ENCODE measurements at regions not wholly inside any gene's neighbourhood (a gene's known extent, or its start where the extent isn't known, plus 50 kb on each side); places are given as distances from the start of the nearest gene placed in this dataset.

- no peak for TF ChIP-seq CTCF (IDR thresholded peaks at IDR 0.05)
- TF ChIP-seq EP300 (IDR thresholded peaks at IDR 0.05), result no peak
- TF ChIP-seq POLR2A (IDR thresholded peaks at IDR 0.05), result no peak
- no peak overlapping the region for H3K4me3 ChIP-seq
- H3K36me3 ChIP-seq, result no peaks in the 10 kb centered on the region
- H3K4me1 ChIP-seq (ENCODE audit: insufficient read depth), result no peaks in the 10 kb centered on the region
- no peaks in the 10 kb centered on the region for H3K9me3 ChIP-seq
- H3K27me3 ChIP-seq, result no peaks in the 10 kb centered on the region
- WGBS, 3 donors, result 82 to 91% (median 88%) methylated on average over 5 of the region's 5 CpGs
- no peak for DNase-seq
- intact Hi-C loops (cut with DNase I), result no loop called here
- no peak overlapping the region for H3K27ac ChIP-seq
Observed at GRCh38 chr13:40452038-40452666, 214.3 kb downstream of the FOXO1 start.

- Histone ChIP-seq H3K27me3 (no peaks in the 10 kb centered on the region), H3K9me3 (no peaks in the 10 kb centered on the region), H3K4me3 (no peak overlapping the region), H3K4me1 (ENCODE audit: insufficient read depth) (no peaks in the 10 kb centered on the region), H3K36me3 (no peaks in the 10 kb centered on the region), H3K27ac (no peak overlapping the region)
- intact Hi-C loops (cut with DNase I), result no loop called here
- no peak for DNase-seq
- 94 to 96% (median 94%) methylated on average over 3 of the region's 3 CpGs for WGBS, 3 donors
- TF ChIP-seq CTCF (IDR thresholded peaks at IDR 0.05), result no peak
- TF ChIP-seq POLR2A (IDR thresholded peaks at IDR 0.05), result no peak
- TF ChIP-seq EP300 (IDR thresholded peaks at IDR 0.05), result no peak
Observed at GRCh38 chr13:40452741-40453334, 213.6 kb downstream of the FOXO1 start.

- H3K27me3 ChIP-seq, result no peaks in the 10 kb centered on the region
- H3K4me1 ChIP-seq (ENCODE audit: insufficient read depth), result no peaks in the 10 kb centered on the region
- TF ChIP-seq CTCF (IDR thresholded peaks at IDR 0.05) (no peak), POLR2A (IDR thresholded peaks at IDR 0.05) (no peak), EP300 (IDR thresholded peaks at IDR 0.05) (no peak)
- H3K4me3 ChIP-seq, result no peak overlapping the region
- H3K9me3 ChIP-seq, result no peaks in the 10 kb centered on the region
- H3K27ac ChIP-seq, result no peak overlapping the region
- DNase-seq, result no peak
- 87 to 92% (median 89%) methylated on average over 6 of the region's 6 CpGs for WGBS, 3 donors
- intact Hi-C loops (cut with DNase I), result no loop called here
- H3K36me3 ChIP-seq, result no peaks in the 10 kb centered on the region
Observed at GRCh38 chr13:40453351-40454021, 213.0 kb downstream of the FOXO1 start.

GRCh38 chr13:40456397-40456953 is 210.0 kb downstream of the FOXO1 start:
- Histone ChIP-seq H3K36me3 (no peaks in the 10 kb centered on the region), H3K4me1 (ENCODE audit: insufficient read depth) (no peaks in the 10 kb centered on the region), H3K4me3 (no peak overlapping the region), H3K9me3 (no peaks in the 10 kb centered on the region), H3K27ac (no peak overlapping the region), H3K27me3 (no peaks in the 10 kb centered on the region)
- intact Hi-C loops (cut with DNase I), result no loop called here
- TF ChIP-seq EP300 (IDR thresholded peaks at IDR 0.05) (no peak), POLR2A (IDR thresholded peaks at IDR 0.05) (no peak), CTCF (IDR thresholded peaks at IDR 0.05) (no peak)
- no peak for DNase-seq
- 54 to 55% (median 55%) methylated on average over 3 of the region's 3 CpGs for WGBS, 3 donors
